NOMO-1 treated with DMSO at 0.1 percent for 48 hours (cell line): ENCODE measurements at regions not wholly inside any gene's neighbourhood (a gene's known extent, or its start where the extent isn't known, plus 50 kb on each side); places are given as distances from the start of the nearest gene placed in this dataset.

Experiments
- DNase-seq: peaks from one replicate; lab custom pipeline; 2025; ENCODE audit not compliant: unreplicated experiment; lab: John Stamatoyannopoulos, UW

DNA sequence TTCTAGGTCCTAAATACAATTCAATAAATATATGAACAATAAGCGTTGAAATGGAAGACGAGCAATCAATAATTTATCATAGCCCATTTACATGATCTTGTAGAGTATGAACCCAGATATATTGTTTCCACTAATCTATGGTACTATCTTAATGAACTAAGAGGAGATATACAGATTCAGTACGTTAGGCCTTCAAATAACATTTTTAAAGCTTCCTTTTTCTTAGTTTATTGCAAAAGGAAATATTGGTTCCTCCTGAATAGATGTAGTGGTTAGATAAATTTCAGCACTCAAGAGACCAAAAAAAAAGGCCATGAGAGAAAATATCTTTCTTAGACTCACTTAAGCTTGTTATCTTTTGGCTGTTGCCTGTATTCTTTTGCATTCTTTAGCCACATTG lies 147.5 kb upstream of the PITX2 start:
- DNase-seq, result peak; percentile 18

DNA sequence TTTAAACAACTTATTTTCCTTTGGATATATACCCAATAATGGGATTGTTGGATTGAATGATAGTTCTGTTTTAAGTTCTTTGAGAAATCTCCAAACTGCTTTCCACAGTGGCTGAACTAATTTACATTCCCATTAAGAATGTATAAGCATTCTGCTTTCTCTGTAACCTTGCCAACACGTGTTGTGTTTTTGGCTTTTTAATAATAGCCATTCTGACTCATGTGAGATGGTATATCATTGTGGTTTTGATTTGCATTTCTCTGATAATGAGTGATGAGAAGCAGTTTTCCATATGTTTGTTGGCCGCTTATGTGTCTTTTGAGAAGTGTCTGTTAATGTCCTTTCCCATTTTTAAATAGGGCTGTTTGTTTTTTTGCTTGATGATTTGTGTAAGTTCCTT lies 155.6 kb upstream of the PITX2 start:
- DNase-seq, result no peak

DNA sequence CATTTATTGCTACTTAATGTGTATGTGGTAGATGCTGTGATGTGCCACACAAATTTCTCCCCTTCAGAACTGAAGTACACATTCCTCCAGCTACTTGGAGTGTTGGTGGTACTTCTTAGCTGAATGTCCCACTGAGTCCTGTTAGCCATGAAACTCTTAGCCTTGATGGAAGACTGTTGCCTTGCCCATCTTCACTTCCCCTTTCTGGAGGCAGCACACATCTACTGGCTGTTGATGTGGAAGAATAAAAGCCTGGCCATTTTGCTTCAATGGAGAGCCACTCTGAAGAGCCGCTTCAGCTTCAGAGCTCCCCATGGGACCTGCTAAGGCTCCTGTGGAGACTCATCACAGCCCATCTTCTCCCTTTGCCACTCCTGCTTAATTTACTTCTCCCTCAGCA lies 157.7 kb upstream of the PITX2 start:
- DNase-seq, result peak; percentile 9

DNA sequence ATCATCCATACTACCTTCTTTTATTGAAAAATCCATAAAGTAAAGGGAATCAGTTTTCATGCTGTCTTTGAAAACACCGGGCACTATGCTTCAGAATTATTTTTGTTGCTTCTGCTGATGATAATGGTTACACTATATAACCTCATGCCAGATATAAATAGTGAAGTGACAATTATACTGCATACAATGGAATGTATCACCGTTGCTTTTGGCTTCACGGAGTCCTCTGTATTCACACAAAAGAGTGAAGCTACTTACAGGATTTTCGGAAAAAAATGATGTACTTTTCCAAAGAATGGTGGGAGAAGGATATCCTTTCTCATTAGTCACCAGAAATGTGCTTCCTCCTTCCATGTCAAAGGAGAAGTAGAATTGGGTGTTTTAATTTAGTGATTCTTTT lies 159.1 kb upstream of the PITX2 start:
- no peak for DNase-seq

DNA sequence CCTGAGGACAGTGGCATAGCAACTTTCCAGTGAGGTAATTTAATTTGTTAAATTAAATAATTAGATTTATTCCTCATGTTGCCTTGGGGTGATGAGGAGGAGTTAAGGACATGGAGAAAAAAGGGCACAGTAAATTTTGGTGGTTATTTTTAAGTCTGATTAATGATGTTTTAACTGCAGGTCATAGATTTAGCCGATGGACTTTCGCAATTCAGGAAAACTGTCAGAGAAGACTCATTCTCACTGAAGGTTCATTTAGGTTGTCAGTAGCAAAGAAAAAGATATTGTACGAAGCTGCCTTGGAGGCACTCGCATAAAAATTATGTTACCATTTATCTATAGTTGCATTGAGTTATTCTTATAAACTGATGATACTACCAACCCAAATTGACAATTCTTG lies 164.2 kb upstream of the PITX2 start:
- peak; percentile 25 for DNase-seq

DNA sequence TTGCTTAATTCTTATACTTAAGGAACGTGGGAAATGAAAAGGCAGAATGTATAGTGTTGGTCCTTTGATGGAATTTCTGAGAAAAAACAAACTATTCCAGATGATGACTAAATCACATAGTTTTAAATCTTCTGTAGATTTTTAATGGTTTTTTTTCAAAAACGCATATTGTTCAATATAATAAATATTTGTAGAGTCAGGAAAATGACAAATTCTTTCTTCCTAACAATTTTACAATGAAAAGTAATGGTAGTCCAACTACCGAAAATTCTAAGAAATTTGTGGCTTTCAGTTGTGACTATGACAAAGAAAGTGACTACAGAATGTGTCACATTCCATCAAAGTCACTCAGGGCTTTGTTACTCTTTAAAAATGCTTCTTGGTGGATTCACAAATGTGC lies 164.8 kb upstream of the PITX2 start:
- DNase-seq, result no peak

DNA sequence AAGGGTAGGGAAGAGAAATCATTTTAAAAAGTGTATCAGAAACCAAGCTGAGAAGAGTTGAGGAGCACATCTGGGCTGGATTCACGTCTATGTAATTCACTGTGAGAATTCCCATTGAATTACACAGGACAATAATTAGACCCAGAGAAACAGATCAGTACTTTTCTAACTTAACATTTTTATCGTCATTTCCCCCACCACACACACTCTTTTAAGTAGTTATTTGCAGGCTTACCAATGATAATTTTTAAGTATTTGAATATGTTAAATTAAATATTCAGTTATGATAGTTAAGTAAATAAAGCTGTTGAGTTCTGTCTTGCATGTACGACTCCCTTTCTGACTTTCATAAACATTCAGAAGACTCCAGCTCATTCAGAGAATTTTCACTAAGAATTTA lies 165.4 kb upstream of the PITX2 start:
- DNase-seq, result no peak

DNA sequence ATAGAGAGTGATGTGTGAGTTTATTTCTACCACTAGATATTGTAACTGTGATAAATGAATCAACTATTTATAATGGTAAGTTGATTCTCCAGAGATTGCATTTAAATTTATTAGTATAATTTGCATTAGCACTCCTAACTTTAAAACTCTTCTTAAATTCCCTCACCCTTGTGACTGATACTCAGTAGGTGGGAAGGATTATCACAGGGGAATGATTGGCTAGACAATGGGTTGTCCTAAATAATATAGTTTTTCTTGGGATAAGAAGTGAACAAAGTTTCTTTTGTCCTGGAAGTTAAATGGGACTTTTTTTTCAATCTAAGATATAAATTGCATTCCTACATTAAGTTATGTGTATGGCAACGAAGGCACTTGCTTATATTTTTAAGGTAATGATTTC lies 169.2 kb upstream of the PITX2 start:
- no peak for DNase-seq

DNA sequence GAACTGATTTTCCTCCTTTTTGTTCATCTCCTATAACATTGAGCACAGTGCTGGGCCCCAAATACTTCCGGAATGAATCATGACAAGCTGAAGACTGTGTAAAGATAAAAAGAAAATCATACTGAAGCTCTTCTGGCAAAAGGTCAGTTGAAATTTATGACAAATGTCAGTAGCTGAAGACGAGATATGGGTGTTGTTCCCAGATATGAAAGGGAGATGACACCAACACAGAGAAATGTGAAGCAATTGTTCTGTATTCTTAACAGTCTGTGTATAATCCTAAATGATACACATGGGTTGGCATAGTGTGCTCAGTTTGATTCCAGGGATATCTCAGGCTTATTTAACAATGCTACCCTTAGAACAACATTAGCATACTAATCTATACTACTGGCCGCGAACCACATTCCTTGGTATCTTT lies 170.5 kb upstream of the PITX2 start:
- no peak for DNase-seq

DNA sequence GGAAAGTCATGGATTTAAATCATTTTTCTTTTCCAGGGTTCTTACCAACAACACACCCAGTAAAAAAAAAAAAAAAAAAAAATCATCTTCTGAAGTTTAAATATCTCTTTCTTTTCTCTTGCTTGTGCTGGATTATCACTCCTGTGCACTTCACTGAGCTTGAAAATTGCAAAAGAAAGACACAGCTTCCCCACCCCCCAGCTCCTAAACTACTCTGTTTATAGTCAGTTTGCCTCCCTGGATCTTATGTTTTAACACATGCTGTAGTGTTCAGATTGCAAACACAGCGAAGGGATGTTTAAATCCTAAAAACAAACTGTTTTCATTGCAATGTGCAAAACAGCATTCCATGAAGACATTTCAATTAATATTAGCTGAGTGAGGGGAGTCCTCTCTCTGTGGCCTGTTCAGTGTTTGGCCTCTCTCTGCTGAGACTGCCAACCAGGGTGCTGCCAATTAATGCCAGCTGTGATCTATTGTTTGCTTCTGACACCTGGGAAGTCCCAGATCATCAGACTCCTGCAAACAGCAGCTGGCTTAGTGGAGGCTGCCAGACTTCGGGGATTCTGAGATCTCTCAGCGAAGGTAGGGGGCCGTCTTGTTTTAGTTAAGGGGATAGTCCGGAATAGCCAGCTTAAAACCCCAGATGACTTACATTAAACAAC lies 171.1 kb upstream of the PITX2 start:
- no peak for DNase-seq

DNA sequence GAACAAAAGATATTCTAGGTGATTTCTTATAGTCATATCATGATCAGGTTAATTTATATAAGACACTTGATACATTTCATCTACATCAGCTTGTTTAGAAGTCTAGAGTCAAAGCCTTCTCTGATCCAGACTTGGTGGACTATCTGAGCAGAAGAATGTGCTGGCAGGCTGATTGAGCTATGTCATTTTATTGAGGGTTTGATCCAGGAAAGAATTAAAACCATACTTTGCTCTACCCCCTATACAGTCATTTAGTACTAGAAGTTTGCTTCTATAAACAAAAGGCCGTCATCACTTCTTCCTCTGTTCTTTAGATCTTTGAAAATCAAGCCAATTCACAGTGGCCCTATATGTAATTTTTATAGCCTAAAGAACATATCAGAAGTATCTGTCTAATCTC lies 173.1 kb upstream of the PITX2 start:
- no peak for DNase-seq

DNA sequence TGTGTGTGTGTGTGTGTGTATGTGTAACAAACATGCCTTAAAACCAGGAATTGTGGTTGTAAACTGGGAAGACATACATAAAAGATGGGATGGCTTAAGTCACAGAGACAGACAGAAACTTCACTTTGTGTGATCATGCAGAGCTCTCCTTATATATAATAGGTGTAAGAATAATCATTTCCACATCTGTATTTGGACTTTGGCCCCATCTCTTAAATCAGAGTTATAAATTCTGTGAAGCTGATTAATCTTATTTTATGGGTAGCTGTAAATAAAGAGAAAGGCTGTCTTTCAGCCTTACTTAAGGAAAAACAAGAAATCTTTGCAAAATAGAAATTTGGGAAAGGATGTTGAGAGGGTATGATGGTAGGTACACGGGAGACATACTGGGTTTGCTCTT lies 174.6 kb upstream of the PITX2 start:
- no peak for DNase-seq

DNA sequence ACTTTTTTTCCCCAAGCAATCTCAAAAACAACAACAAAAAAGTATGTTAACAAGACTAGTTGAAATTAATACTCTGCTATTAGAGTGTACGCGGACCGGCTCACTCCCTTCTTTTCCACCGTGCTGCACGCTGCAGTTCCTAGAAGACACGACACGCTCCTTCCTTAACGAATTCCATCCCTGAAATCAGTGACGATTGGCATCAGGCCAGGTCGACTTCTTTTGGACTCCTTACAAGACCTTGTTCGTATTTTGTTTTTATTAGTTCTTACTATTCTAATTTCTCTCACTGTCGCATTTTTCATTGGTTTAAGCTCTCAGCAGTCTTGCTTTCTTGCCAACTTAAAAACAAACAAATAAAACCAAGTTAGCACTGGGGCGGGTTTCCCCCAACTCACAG lies 175.8 kb upstream of the PITX2 start:
- DNase-seq, result no peak

DNA sequence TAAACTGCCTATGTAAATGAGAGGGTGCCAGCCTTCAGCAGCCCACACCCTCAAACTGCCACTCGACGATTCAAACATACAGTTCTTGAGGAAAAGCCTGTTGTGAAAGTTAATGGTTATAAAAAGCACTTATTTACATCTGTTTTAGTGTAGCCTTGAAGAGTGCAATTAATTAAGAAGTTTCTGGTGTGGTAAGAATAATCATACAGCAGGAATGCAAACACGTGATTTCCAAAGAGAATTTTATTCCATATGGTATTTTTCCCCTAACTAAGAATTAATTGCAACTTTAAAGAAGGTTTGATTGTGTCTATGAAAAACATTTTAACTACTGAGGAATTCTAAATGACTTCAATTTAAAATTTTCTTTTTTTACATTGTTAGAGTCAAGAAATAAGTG lies 176.3 kb upstream of the PITX2 start:
- DNase-seq, result no peak

DNA sequence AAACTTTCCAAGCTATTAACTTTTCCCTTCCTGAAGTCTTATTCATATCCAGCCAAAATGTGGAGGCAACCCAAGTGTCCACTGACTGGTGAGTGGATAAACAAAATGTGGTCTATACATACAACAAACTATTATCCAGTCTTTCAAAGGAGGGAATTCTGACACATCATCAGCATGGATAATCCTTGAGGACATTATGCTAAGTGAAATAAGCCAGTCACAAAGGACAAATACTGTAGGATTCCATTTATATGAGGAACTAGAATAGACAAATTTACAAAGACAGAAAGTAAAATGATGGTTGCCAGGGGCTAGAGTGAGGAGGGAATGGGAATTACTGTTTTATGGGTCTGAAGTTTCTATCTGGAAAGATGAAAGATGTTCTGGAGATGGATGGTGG lies 178.7 kb upstream of the PITX2 start:
- DNase-seq, result no peak

DNA sequence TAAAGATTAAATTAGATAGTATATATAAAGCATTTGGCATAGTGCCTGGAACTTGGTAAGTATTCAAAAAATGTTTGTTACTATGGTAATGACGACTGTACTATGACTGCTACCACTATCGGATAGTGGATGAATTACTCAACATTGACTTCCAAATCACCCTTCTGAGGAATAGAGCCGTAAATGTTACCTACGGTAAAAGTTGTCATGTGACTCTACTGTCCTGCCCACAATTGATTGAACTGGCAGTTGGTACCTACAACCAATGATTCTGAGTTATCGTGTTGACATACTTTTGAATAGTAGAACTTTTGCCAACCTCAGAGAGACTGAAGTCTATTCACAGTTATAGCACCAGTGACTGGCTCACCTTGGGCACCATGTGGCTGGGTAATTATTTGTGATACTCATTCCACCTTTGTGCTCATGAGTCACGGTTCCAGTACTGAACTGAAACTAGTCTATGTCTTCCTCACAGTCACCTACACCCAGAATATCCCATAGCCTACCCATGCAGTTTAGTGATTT lies 185.5 kb upstream of the PITX2 start:
- DNase-seq, result no peak

DNA sequence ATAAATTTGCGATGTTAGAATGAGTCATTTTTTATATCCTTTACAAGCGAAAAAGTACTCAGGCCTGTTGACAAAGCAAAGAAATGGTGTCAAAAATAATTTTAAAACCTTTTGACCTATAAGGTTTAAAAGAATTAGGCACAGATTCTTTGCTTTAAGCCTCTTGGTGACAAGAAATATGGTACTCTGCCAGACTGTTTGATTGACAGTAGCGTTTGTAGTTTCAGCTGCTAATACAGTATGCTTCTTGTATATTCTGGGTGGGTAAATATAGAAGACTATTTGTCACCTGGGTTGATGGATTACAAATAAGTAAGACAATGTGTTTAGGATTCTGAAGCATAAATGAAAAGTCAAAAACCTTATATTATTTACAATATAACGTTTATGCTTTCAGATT lies 193.1 kb upstream of the PITX2 start:
- no peak for DNase-seq

DNA sequence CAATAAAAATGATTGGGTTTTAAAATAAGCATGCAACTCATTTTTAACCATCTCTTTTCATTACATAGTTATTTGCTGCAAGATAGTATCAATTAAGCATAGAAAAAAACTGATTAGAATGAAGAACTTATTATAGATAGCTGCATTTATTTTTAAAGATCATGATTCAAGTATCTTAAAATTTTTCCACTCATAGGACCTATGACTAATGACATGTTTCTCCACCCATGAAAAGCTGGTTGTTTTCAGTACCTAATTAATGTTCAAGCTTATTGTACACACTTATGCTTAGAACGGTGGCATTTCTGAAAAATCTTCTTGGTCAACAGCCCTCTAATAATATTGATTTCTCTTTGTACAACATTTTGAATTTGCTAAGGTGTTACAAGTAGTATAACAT lies 193.5 kb upstream of the PITX2 start:
- DNase-seq, result no peak

DNA sequence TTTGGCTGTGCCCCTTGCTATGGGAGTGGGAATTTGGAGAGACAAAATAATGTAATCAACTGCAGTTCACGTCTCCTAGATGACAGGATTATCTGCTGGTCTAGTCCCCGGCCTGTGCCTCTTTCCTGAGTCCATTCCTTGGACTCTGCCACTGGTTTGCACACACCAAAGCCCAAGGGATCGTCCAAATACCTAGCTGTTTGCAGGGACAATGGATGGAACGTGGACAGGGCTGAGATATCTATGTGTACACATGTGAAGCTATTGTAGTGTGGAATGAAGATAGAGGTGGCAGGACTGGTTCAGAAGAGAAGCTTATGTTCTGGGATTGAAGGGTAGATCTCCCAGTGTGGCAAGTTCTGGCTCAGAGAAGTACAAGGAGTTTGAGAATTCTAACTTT lies 198.3 kb upstream of the PITX2 start:
- DNase-seq, result no peak

DNA sequence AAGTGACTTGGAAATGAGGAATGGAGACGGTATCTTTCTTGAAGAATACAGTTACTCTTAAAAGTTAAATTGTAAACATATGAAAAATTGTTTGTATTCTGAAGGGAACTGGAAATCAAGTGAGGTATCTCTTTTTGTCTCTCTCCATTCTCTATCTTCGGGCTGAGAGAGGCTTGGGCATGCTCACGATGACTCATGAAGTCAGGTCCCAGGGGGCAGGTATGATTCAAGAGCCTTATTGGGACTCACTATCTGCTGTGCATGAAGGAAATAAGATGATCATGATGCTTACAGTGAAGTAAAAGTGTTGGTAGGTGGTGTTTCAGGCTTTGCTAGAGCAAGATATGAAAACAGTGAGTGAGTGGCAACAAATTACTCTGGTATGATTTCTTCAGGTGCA lies 200.4 kb upstream of the PITX2 start:
- no peak for DNase-seq

DNA sequence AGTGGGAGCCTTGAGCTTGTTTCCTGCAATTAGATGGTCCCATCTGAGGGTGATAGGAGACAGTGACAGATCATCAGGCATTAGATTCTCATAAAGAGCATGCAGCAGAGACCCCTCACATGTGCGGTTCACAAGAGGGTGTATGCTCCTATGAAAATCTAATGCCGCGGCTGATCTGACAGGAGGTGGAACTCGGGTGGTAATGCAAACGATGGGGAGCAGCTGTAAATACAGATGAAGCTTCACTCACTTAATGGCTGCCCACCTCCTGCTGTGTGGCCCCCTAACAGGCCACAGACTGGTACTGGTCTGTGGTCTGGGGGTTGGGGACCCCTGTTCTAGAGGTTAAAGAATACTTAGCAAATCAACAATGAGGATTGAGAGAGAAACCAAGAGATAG lies 201.5 kb upstream of the PITX2 start:
- no peak for DNase-seq

DNA sequence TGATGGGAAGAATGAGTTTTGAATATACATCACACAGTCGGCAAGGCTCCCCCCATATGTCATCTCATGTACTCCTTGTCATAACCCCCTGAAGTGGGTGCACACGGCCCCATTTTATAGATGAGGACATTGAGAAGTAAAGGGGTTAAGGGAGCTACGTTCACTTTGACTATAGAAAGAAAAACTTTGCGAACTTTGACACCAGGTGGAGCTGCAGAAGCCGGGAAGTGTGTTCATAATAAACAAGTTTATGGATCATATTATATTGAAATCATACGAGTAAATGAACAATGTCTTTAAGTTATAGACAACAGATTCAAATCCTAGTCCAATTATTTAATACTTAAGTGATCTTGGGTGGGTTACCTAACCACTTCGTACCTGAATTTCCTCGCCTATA lies 203.8 kb upstream of the PITX2 start:
- DNase-seq, result no peak

DNA sequence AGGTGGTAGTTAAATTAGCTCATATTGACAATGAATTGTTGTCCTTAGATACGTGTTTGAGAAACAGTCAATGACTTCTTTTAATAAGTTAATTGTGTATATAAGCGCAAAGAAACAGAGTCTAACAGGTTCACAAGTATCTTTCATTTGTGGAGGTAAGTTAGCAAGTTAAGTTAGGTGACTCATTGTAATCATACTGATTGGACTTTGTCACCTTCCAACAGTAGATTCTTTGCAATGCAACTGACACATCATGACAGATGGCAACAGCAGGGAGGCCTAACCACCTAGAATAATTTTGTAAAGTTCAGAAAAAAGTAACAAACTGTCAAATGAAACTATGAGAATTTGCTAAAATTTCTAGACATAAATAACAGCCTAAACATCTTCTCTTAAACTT lies 207.6 kb upstream of the PITX2 start:
- no peak for DNase-seq
